Activated naive CD4-positive, alpha-beta T cell treated with anti-CD3 and anti-CD28 coated beads, Interleukin-2, amount 50 U/mL, for 16 hours (primary cell): ENCODE measurements at regions not wholly inside any gene's neighbourhood (a gene's known extent, or its start where the extent isn't known, plus 50 kb on each side); places are given as distances from the start of the nearest gene placed in this dataset.
"Not testable (repeated sequence)": the region's sequence is repeated elsewhere in the genome, so short reads cannot be mapped to it uniquely, and the experiment has no call there.

Experiments
- DNase-seq: peaks from one replicate; pipeline ENCODE4 v3.0.0-alpha.2; 2020

DNA sequence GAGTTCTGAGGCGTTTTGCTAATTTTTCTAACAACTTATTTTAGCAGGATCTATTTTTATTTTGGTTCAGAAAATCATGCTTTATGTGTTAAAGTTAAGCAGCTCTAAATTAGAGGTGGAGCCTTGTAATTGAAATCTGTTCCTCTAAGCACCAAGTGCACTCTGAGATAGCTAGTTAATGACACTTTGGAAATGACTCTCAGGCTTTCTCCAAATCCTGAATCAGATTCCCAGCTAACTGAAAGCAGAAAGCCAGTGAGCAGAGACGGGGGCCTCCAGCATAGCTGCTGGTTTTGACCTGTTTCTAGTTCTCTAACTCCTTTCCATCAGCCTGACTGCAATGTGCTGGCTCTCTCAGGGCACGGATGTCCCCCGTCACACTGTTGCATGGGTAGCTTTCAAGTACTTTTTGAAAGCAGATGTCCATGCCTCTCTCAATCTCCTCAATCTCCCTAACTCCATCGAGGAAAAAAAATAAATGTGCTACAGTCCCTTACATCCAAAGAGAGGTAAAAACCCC, 326.5 kb downstream of the SATB2 start:
- no peak for DNase-seq

DNA sequence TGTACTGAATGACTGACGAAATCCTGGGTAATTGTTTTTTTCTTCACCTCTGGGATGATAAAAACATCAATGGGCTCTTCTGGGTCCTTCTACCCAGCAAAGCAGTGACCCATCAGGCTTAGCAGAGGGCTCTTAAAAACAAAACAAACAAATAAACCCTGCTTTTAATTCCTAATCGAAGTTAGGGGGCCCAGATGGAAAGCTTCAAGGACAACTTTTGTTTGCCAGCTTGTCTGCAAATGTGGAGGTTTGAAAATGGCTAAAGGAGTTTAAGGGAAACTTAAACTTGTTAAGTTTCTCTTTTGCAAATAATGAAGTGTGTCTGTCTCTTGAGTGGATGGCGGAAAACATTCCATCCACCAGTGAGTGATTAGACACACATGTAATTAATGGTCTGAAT, 327.2 kb downstream of the SATB2 start:
- DNase-seq = no peak

DNA sequence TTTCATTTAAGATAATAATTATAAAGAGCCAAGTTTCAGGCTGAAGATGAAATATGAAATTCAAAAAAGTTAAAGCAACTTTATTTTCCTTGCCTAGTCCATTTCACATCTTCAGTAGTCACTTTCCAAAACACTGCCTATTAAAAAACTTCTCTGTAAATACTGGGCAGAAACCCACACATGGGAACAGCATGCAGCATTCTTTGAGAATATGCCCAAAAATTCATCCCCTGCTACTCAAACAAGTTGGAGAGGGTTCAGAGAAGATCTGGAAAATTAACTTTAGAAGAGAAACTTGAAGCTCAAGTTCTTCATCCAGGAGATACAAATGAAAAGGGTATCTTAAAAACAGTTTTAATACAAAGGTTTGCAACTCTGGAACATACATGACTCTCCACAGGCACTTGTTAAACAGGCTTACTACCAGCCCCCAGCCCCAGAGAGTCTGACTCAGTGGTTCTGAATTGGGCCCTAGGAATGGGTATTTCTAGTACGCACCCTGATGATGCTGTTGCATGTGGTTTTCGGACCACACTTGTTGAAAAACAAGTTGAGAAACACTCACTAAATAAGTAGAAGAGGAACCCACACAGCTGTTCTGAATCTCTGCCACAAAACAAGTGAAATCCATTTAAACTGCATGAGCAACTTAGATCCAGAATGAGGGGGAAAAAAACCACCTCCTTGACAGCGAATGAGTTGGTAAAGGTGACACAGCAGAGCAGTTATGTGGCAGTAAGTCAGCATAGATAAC, 329.1 kb downstream of the SATB2 start:
- no peak for DNase-seq

DNA sequence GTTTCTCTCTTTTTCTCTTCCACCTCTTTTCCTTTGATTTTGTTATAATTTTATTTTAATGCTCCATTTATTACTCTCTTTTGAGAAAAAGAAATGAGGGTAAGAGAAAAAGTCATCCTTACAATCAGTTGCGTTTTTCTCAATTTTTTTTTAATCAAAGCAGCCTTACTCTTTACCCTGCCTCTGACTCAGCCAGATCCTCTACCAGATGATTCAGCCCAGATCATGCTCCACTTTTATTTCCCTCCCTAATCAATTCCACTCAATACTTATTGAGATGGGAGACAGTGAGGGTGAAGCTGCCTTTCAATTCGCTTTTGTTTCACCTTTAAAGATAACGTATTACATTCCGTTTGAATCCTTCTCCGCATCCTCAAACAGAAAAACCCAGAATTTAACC, 337.9 kb downstream of the SATB2 start:
- DNase-seq = no peak

DNA sequence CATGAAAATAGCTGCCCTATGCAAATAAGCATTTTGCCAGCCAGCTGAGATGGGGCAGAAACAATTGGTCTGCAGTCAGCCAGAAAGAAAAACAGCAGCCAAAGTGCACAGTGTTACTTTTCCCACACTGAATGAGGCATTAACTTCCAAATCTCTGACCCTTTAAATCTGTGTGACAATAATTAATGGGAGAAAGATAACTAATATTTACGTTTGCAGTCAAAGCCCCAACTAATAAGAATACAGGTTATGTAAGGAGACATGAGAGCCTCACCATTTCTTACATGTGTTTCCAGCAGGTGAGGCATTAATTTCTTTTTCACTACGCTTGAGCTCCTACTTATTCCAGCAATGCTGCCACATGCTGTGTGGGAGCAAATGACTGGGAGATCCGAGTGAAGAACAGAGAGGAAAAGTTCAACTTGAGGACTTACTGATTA, 339.0 kb downstream of the SATB2 start:
- no peak for DNase-seq

DNA sequence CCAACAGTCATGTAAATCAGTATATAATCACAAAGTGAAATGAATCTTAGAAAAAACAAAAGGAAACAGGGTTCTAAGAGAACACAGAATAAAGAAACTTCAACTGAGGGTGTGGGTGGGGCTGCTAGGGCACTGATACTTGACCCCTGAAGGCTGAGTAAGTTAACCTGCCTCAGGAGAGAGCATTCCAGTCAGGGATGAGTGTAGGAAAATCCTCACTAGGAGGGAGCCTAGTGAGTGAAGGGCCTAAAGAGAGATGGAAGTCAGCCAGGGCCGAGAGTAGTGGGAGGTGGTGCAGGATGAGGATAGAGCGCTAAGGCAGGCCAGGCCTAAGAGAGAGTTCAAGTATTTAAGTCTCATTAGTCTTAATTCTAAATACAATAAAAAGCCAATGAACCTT, 342.6 kb downstream of the SATB2 start:
- DNase-seq = no peak

DNA sequence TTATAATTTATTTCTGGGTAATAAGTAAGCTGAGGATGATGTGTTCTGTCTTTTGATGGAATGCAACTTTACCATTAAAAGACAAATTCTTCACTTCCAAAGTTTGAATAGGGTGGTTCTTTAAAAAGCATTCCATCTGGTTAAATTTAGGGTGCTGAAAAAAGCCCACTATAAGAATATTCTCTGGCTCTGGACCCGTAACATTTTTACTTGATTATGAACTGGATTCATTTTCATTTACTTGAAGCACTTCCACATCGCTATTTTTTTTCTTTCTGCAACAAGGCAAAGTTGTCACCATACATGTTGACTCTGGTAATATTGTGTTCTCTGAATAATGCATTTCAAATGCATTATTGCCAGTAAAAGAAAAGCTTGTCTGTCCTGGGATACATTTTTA, 344.6 kb downstream of the SATB2 start:
- DNase-seq = no peak

DNA sequence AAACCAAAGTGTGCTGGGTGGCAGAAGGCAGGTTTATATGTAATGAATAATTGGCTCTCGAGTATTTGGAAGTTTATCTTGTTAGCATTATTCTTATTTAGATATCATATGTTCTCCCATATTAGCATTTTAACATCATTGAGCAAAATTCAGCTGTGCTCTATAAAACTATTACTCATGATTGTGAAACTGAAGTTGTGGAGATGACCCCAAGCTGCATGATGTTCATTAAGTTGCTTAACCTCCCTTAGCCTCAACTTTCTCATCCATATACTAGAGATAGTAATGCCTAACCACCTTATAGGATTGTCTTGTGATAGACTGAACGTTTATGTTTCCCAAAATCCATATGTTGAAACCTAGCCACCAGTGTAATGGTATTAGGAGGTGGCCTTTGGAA, 346.3 kb downstream of the SATB2 start:
- no peak for DNase-seq

DNA sequence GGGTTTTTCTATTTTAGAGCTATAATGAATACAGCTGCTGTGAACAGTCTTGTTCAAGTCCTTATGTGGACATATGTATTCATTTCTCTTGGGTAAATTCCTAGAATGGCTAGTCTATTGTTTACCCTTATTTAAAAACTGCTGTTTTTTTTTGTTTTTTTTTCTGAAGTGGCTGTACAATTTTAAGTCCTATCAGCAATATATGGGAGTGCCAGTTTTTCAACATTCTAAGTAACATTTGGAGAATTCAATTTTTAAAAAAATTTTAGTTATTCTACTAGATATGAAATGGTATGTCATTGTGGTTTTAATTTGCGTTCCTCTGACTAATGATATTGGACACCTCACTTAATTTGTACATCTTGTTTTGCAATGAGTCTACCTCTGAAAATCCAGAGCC, 349.7 kb downstream of the SATB2 start:
- no peak for DNase-seq

DNA sequence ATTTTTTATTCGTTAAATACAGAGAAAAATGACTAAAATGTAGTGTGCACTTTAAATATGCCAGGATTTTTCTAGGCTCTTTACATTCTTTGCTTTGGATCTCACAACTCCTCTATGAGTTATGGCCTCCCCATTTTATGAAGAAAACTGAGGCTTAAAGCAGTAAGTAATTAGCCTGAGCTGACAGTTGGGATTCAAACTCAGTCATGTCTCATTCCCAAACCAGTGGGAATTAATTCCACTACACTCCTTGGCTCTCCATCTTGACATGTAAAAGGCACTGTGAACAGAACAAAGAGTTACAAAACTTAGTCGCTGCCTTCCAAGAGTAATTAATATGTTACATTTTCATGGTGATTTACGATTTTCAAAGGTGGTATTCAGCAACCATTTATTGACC, 351.9 kb downstream of the SATB2 start:
- no peak for DNase-seq

DNA sequence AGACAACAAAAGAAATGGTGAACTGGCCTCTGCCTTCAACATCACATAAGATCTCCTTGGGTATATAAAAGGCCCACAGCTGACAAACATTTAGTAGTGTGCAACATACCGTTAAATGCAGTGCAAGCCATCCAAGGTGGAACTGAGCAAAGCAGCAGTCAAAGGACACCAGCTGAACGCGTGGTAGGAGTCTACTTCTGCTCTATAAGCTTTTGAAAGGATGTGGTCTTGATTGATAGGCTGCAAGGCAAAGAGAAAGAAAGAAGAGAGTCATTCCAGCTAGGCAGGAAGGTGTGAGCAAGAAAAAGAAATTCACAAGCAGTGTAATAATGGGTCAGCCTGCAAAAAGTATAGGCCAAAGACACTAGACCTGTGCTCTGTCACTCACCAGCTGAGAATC, 356.3 kb downstream of the SATB2 start:
- DNase-seq = no peak

DNA sequence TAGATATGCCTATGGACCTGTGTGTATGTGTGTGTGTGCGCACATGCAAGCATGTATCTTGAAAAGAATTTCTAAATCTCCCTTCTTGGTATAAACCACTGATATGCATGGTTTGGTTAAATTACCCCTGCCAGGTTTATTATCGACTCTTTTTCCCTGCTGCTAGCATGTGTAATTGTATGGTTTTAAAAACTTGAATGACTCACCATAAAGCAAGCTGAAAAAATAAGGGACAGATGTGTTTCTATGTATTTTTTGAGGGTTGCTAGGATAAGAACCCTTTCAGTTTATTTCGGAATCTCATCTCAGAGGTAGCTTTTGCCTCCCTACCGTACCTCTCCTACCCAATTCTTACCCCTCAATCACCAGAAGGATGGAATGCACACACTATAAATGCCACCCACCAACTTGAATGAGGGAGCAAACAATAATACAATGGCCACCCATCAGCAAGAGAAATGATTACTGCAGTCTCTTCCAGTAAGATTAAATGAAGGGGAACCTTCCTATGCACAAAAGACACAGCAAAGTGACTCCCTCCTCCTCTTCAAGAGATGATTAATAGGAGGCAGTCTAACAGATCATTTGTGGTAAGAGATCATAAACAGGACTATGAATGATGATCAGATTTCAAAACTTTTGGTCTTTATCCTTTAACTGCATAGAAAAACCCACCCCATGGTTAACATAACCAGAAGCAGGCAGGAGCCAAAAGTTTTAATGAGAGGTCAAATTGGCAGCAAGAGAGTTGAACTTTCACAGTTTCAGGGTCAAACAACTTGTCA, 357.2 kb downstream of the SATB2 start:
- no peak for DNase-seq

DNA sequence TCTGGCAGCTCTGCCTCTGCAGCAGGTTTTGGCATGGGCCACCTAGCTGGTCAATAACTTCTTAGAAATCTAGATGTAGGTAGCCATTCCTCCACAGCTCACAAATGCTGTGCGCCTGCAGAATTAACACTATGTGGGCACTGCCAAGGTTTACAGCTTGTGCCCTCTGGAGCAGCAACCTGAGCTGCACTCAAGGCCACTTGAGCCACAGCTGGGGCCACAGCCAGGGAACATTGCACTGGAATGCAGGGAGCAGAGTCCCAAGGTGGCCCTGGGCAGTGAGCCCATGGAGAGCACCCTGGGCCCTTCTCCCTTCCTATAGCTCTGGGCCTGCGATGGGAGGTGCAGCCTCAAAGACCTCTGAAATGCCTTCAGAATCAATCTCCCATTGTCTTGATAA, 365.3 kb downstream of the SATB2 start:
- peak; percentile 8 for DNase-seq

DNA sequence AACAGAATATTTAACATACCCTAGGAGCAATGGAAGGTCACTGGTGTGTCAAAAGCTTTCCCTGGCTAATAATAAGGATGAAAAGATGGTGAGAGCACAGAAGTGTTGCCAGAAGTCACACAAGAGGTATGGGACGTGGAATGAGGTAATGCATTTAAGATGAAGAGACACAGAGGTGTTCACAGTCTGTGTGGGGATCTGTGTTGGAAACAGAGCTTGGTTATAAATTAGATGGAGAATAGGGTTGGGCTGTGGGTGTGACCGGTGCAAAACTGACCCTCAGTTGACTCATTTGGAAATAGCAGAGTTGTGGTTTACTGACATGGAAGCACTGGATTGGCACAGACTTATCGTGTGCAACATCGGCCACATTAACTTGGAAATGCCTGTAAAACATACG, 372.5 kb downstream of the SATB2 start:
- no peak for DNase-seq

DNA sequence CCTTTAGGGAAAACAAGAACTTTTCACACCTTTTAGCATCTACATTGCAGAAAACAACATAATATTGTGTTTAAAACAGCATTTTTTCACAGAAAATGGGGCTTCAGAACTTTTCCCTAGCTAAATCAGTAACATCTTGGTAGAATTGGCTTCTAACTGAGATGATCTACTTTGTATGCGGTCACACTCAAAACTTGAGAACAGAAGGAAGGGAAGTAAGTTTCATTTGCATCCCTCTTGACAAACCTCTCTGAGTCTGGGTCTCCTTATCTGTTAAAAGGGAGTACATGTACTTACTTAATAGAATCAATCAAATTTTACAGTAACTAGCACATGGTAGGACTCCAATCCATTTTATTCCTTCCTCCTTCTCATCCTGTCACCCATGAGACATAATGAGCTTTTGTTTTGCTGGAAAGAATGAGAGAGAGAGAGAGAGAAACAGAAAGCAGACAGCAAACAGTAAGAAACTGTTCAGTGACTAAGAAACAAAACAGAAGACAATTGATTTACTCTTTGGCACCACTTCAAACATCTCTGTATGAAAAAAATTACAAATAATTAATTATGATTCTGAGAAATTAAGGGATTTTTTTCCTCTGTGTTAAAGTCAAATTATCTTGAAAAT, 387.3 kb downstream of the SATB2 start:
- DNase-seq = no peak

DNA sequence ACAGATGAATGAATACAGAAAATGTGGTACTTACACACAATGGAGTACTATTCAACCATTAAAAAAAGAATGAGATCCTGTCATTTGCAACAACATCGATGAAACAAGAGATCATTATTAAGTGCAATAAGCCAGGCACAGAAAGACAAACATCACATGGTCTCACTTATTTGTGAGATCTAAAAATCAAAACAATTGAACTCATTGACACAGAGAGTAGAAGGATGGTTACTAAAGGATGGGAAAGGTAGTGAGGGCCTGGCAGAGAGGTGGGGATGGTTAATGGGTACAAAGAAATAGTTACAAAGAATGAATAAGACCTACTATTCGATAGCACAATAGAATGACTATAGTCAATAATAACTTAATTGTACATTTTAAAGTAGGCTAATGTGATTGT, 393.5 kb downstream of the SATB2 start:
- DNase-seq = no peak

DNA sequence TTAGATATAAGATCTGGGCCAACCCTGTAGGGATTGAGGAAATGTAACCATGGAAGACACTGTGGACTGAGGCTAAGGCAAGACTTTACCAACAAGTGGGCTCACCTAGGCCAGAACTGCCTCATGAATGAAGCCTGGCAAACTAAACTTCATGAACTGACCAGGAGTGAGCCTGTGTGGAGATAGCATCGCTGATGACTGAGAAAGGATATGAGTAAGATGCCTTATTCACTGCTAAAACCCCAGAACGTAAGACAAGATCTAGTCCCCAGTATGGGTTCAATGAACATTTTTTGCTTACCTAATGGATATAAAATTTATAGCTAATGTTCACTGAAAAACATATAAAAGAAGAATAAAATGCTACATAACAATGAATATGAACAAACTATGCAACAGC, 399.8 kb downstream of the SATB2 start:
- no peak for DNase-seq

DNA sequence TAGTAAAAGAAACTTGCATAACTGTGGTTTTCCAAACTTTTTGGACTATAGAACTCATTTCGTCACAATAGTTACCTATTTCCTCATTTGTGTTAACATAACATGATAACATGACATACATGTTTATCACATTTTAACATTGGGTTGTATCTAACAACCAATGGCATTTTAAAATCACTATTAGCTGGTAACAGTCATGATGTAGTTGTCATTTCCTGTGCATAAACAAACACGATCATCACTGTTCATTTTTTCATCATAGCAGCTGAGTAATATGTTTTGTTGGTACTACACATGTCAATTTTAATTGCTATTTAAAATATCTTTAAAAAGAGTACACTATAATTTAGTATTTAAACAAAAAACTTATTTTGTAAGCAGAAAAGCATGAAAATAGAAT, 402.4 kb downstream of the SATB2 start:
- no peak for DNase-seq

DNA sequence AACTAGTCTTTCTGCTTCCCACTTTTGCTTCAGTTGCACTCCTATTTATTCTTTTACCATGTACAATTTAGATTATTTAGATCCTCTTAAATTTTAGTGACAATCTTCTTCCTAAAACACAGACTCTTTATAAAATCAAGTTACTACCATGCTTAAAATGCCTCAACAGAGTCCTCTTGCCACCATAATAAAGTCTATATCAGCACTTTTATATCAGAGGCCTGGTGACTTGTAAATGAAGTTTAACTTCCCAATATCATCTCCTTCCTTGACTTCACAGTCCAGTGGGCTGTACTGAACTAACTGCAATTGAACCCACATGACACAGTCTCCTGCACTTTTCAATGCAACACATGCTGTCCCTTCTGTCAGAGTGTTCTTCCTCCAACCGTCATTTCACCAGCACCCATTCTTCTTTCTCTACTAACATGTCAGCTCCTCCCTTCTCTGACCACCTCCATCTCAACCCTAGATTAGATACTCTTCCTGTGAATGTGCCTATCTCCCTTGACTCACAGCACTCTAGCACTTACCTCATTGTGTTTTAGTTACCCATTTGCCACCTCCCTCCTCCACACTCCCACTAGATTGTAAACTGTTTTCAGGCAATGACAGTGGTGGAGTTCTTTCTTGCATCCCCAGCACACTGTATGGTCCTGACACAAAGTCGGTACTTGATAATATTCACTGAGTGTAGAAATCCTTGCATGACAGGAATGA, 414.9 kb downstream of the SATB2 start:
- no peak for DNase-seq

DNA sequence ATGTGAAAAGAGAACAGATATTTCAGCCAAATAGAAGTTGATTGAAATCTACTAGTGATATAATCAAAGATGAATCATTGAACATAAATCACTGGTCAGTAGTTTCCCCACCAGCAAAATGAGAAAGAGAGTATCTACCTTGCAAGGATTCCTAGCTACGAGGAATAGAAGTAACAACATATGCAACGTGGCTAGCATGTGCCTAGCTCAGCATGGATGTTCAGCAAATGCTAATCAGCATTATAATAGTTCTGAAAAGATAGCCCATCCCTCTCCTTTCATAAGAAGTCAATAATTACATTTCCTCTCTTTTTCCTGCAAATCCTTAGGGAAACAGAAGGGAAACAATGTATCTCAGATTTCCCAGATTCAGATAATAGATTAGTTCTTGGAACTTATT, 417.2 kb downstream of the SATB2 start:
- DNase-seq = no peak

DNA sequence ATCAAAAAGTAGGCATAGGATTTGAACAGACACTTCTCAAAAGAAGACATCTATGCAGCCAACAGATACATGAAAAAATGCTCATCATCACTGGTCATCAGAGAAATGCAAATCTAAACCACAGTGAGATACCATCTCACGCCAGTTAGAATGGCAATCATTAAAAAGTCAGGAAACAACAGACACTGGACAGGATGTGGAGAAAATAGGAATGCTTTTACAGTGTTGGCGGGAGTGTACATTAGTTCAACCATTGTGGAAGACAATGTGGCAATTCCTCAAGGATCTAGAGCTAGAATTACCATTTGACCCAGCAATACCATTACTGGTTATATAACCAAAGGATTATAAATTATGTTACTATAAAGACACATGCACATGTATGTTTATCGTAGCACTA, 424.0 kb downstream of the SATB2 start:
- not testable (repeated sequence) for DNase-seq

DNA sequence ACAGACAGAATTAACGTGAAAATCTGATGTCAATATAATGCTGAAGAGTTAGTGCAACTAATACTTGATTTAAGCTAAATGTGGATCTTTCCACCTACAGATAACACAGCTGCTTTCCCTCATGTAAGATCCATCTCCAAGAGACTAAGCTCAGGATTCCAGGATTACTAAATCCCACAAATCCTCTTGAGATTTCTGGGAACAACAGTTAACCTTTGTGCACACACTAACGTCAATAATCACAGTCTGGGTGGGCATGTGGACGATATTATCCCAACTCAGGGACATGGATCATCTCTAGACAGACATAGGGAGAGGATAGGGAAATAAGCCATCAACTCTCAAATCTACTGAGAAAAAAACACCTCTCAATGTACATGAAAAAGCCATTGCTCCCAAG, 432.6 kb downstream of the SATB2 start:
- no peak for DNase-seq

DNA sequence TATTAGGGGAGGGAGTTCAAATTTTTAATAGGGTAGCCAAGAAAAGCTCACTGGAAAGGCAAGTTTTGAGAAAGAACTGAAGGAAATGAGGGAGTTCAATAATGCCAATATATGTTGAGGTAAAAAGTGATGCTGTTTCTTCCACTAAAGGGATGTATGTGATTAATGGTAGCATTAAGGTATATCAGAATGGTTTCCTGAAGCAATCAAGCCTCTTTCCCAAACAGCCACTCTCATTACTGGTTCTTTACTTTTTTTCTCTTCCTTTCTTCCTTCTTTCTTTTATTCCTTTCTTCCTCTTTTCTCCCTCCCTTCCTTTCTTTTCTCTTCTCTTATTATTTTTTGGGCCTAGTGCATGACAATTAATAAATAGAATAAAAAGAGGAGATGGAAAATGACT, 433.5 kb downstream of the SATB2 start:
- DNase-seq = no peak
